Astrocyte of the cerebellum (primary cell): ENCODE measurements at regions not wholly inside any gene's neighbourhood (a gene's known extent, or its start where the extent isn't known, plus 50 kb on each side); places are given as distances from the start of the nearest gene placed in this dataset.

Experiments used
- DNase-seq: peaks from one replicate; pipeline ENCODE4 v3.0.0-alpha.2; 2011; ENCODE audit warnings: low read depth
- H3K4me3 ChIP-seq: 2 replicates; pipeline ENCODE4 v1.5.1; 2011; ENCODE audit warnings: mild to moderate bottlenecking, low read depth, low read length, moderate library complexity
- in situ Hi-C: cut with HindIII; loops from 2 replicates; pipeline ENCODE4 v1.10.0; 2017; ENCODE audit warnings: low sequenced_read_pairs
- TF ChIP-seq, protein P1 (sequence below): IDR thresholded peaks from 2 replicates; pipeline ENCODE4 v1.5.1; 2012; ENCODE audit warnings: low read length, low read depth, moderate library complexity, mild to moderate bottlenecking; ENCODE audit errors: missing control alignments

DNA sequence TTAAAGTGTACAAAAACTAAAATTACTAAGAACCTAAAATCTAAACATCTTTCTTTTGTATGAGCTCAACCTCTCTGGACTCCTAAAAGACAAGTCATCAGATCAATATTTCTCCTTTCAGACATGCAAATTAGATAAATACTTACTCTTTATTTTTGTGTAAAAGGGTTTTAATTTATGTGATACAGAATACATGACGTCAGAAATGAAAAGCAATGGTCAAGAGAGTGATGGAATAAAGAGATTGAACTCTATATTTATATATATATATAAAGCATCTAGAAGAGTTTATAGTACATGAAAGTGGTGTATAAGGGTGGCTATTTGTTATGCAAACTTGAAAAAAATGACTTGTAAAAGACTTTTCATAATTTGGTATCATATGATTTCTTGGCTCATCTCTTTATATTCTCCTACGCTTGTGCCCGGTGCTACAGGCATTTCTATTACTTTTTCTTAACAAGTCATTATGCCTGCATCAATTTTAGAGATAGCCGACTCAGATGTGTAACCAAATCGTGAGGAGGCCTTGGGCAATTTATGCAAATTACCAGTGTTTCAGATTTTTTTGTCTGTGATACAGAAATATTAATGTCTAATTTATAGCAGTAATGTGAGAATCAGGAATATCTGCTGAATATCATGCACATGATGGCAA is 186.0 kb upstream of the OLFM3 start:
- no peak overlapping the region for H3K4me3 ChIP-seq
- no peak for DNase-seq
- TF ChIP-seq, protein P1, sequence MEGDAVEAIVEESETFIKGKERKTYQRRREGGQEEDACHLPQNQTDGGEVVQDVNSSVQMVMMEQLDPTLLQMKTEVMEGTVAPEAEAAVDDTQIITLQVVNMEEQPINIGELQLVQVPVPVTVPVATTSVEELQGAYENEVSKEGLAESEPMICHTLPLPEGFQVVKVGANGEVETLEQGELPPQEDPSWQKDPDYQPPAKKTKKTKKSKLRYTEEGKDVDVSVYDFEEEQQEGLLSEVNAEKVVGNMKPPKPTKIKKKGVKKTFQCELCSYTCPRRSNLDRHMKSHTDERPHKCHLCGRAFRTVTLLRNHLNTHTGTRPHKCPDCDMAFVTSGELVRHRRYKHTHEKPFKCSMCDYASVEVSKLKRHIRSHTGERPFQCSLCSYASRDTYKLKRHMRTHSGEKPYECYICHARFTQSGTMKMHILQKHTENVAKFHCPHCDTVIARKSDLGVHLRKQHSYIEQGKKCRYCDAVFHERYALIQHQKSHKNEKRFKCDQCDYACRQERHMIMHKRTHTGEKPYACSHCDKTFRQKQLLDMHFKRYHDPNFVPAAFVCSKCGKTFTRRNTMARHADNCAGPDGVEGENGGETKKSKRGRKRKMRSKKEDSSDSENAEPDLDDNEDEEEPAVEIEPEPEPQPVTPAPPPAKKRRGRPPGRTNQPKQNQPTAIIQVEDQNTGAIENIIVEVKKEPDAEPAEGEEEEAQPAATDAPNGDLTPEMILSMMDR: no peak
- in situ Hi-C loops: no loop called here

DNA sequence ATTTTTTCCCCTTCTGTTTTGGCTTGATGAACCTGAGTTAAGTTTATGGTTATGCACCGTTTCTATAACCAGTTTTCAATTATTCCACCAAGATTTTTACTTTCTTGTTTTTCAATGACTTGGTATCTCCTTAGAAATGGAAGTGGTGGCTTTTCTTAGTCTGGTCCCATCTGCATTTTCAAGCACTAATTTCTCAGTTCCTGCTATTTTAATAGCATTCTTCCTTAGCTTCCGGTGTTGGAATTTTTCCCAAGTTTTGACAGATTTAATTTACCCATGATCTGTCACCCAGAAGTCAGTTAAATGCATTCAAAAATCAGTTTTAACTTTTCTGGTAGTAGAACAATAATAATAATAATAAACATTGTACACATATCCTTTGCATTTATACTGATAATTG is 184.6 kb upstream of the OLFM3 start:
- in situ Hi-C loops: no loop called here
- H3K4me3 ChIP-seq: no peak overlapping the region
- TF ChIP-seq, protein P1: no peak
- no peak for DNase-seq

DNA sequence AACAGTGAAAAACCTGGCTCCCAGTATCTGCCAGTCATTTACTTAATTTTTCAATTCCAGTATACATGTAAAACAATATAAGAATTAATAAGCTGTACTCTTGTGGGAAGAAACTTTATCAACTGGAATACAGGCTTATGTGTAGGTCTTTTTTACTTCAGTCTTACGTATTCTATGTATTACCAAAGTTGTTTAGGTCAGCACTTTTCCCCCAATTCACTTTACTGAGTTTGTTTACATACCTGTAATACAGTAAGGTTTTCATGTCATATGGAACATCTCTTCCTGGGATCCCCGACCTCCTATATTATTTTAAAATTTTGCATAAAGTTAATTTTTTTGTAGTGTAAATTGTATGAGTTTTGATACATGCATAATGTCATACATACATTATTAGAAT is 181.8 kb upstream of the OLFM3 start:
- H3K4me3 ChIP-seq: no peak overlapping the region
- in situ Hi-C loops: no loop called here
- TF ChIP-seq, protein P1: no peak
- DNase-seq: no peak

DNA sequence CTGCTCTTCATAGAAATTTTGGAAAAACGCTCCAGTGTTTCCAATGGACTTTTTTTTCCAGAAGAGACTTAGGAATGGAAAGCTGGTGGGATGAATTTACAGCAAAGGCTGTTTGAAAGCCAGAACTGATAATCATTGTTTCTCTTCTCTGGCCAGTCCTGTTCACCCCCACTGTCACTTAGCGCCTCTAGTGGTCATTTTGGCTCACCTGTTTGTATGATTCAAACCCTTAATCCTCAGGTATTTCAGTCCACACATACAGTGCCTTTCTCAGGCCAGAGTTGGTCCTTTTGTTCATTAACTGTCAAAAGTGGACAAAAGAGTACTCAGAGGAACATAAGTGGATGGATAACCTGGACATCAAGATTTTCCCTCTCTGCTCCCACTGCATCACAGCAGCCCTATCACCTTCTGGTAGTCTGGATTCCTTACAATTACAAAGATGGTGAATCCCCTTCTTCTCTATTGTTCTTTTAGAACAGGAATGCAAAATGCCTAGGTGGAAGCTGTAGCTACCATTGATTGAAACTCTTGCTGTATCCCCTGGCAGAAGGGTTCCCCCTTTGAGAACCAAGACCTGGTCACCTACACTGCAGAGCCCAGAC is 177.6 kb upstream of the OLFM3 start:
- no peak overlapping the region for H3K4me3 ChIP-seq

DNA sequence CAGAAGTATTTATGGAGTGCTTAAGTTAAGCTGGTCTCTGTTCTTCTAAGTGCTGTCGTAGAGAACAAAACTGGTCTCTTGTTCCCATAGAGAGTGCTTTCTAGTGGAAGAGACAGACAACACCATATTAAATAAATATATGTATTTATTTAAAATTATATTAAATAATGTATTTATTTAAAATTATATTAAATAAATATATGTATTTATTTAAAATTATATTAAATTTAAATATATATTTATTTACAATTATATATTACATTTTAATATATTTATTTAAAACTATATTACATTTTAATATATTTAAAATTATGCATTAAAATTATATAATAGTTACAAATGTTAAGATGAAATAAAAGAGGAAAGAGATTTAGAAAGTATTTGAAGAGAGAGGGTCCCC is 175.5 kb upstream of the OLFM3 start:
- H3K4me3 ChIP-seq: no peak overlapping the region
- in situ Hi-C loops: no loop called here
- TF ChIP-seq, protein P1: no peak
- no peak for DNase-seq

More for the DNA sequence above, 177.6 kb upstream of the OLFM3 start:
- DNase-seq: no peak
- in situ Hi-C loops: no loop called here
- TF ChIP-seq, protein P1: peak; percentile 19

DNA sequence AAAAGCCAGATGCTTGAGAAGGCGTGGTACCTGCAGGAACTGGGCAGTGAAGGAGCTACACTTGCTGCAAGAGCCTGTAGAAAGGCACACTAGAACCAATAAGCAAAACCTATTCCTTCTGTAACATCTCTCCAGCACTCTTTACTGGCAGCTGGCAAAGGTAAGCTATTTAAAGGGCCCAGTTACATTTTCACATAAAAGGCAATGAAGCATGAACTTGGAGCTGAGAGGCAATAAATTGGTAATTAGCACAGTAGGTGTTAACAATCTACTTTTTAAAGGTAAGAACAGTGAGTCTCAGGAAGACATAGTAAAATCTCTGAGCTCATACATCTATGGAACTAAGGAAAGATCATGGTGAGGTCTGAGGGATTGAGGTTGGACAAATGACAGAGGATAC is 167.1 kb upstream of the OLFM3 start:
- no peak for DNase-seq
- no peak overlapping the region for H3K4me3 ChIP-seq
- in situ Hi-C loops: no loop called here
- TF ChIP-seq, protein P1: no peak
